ENCODE measurements at regions not wholly inside any gene's neighbourhood (a gene's known extent, or its start where the extent isn't known, plus 50 kb on each side); places are given as distances from the start of the nearest gene placed in this dataset.

GRCh38 chr13:53281677-53282076 is 253.1 kb downstream of the OLFM4 start:
- no peak for TF ChIP-seq EZH2 (IDR thresholded peaks at IDR 0.05; ENCODE audit: low read depth, low read length, severe bottlenecking)
- TF ChIP-seq, protein P1, sequence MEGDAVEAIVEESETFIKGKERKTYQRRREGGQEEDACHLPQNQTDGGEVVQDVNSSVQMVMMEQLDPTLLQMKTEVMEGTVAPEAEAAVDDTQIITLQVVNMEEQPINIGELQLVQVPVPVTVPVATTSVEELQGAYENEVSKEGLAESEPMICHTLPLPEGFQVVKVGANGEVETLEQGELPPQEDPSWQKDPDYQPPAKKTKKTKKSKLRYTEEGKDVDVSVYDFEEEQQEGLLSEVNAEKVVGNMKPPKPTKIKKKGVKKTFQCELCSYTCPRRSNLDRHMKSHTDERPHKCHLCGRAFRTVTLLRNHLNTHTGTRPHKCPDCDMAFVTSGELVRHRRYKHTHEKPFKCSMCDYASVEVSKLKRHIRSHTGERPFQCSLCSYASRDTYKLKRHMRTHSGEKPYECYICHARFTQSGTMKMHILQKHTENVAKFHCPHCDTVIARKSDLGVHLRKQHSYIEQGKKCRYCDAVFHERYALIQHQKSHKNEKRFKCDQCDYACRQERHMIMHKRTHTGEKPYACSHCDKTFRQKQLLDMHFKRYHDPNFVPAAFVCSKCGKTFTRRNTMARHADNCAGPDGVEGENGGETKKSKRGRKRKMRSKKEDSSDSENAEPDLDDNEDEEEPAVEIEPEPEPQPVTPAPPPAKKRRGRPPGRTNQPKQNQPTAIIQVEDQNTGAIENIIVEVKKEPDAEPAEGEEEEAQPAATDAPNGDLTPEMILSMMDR (IDR thresholded peaks at IDR 0.05; ENCODE audit: control extremely low read depth in 1 of 3, insufficient read depth in 1 of 3, low read depth in 1 of 3, low read length in 3 of 3), result no peak
- TF ChIP-seq, protein P2, sequence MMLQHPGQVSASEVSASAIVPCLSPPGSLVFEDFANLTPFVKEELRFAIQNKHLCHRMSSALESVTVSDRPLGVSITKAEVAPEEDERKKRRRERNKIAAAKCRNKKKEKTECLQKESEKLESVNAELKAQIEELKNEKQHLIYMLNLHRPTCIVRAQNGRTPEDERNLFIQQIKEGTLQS (IDR thresholded peaks at IDR 0.05; ENCODE audit: insufficient read depth, low read depth, low read length), result no peak
